Left ventricle myocardium inferior (tissue), 1 donor: ENCODE measurements at regions not wholly inside any gene's neighbourhood (a gene's known extent, or its start where the extent isn't known, plus 50 kb on each side); places are given as distances from the start of the nearest gene placed in this dataset.

ENCODE experiments used
- DNase-seq: peaks from one replicate; pipeline ENCODE4 v3.0.0-alpha.2; 2020
- H3K27ac ChIP-seq: fragments of 200-600 bp; replicated peaks from 2 replicates; pipeline ENCODE4 v1.8.0; 2021
- H3K27me3 ChIP-seq: fragments of 200-600 bp; 2 replicates; pipeline ENCODE4 v1.8.0; 2021; ENCODE audit warnings: low read depth
- H3K36me3 ChIP-seq: fragments of 200-600 bp; 2 replicates; pipeline ENCODE4 v1.8.0; 2021
- H3K4me1 ChIP-seq: fragments of 200-600 bp; 2 replicates; pipeline ENCODE4 v1.8.0; 2021
- H3K4me3 ChIP-seq: fragments of 200-600 bp; 2 replicates; pipeline ENCODE4 v1.8.0; 2021; ENCODE audit warnings: mild to moderate bottlenecking, moderate library complexity
- H3K9me3 ChIP-seq: fragments of 200-600 bp; replicated peaks from 2 replicates; pipeline ENCODE4 v1.8.0; 2021
- CTCF ChIP-seq: fragments of 200-600 bp; IDR thresholded peaks from 2 replicates; pipeline ENCODE4 v1.8.0; 2021; ENCODE audit warnings: antibody characterized with exemption, mild to moderate bottlenecking, borderline replicate concordance
- intact Hi-C: fragments of 100-400 bp; cut with micrococcal nuclease; formaldehyde crosslinking; loops from one replicate; pipeline ENCODE4 v1.11.0; 2022
- donor health status: DM: no; HTN: yes; CAD: no; lungs with severe emphysema.

GRCh38 chr5:142405814-142406395 lies 81.1 kb upstream of the SPRY4 start:
- H3K27me3 ChIP-seq, result no peaks in the 10 kb centered on the region
- TF ChIP-seq CTCF, result no peak
- H3K4me1 ChIP-seq, result peaks cover 2% of the 10 kb centered on the region
- H3K4me3 ChIP-seq, result no peak overlapping the region
- H3K27ac ChIP-seq, result no peak overlapping the region
- no peak for DNase-seq
- no peaks in the 10 kb centered on the region for H3K9me3 ChIP-seq
- intact Hi-C loops, result no loop called here
- no peaks in the 10 kb centered on the region for H3K36me3 ChIP-seq

- TF ChIP-seq CTCF, result no peak
- DNase-seq, result no peak
- intact Hi-C loops, result no loop called here
- no peak overlapping the region for H3K4me3 ChIP-seq
- no peaks in the 10 kb centered on the region for H3K9me3 ChIP-seq
- H3K36me3 ChIP-seq, result no peaks in the 10 kb centered on the region
- no peaks in the 10 kb centered on the region for H3K27me3 ChIP-seq
- H3K4me1 ChIP-seq, result peaks cover 2% of the 10 kb centered on the region
- H3K27ac ChIP-seq, result peak overlapping the region; percentile 58
Measured at GRCh38 chr5:142405023-142405422, 80.2 kb upstream of the SPRY4 start.

- Histone ChIP-seq H3K4me1 (peaks cover 6% of the 10 kb centered on the region), H3K9me3 (no peaks in the 10 kb centered on the region)
- TF ChIP-seq CTCF, result no peak
Measured at GRCh38 chr5:142404046-142404477, 79.2 kb upstream of the SPRY4 start.

GRCh38 chr5:142403583-142403982 lies 78.8 kb upstream of the SPRY4 start:
- no peaks in the 10 kb centered on the region for H3K9me3 ChIP-seq
- H3K36me3 ChIP-seq, result no peaks in the 10 kb centered on the region
- peak overlapping the region; percentile 58 for H3K27ac ChIP-seq
- peaks cover 6% of the 10 kb centered on the region for H3K4me1 ChIP-seq
- H3K27me3 ChIP-seq, result no peaks in the 10 kb centered on the region
- intact Hi-C loops, result no loop called here
- H3K4me3 ChIP-seq, result no peak overlapping the region
- TF ChIP-seq CTCF, result no peak
- DNase-seq, result no peak

More at GRCh38 chr5:142404046-142404477, 79.2 kb upstream of the SPRY4 start:
- Histone ChIP-seq H3K27ac (peak overlapping the region; percentile 58), H3K27me3 (no peaks in the 10 kb centered on the region), H3K36me3 (no peaks in the 10 kb centered on the region), H3K4me3 (no peak overlapping the region)
- DNase-seq, result no peak
- intact Hi-C loops, result no loop called here

- no peak for TF ChIP-seq CTCF
- intact Hi-C loops, result no loop called here
- DNase-seq, result no peak
- Histone ChIP-seq H3K27me3 (no peaks in the 10 kb centered on the region), H3K36me3 (no peaks in the 10 kb centered on the region), H3K27ac (peak overlapping the region; percentile 58), H3K9me3 (no peaks in the 10 kb centered on the region), H3K4me1 (peaks cover 6% of the 10 kb centered on the region), H3K4me3 (no peak overlapping the region)
Measured at GRCh38 chr5:142402752-142403318, 78.0 kb upstream of the SPRY4 start.
